Fibroblast of peridontal ligament (primary cell): ENCODE measurements at regions not wholly inside any gene's neighbourhood (a gene's known extent, or its start where the extent isn't known, plus 50 kb on each side); places are given as distances from the start of the nearest gene placed in this dataset.
"Not testable (repeated sequence)": the region's sequence is repeated elsewhere in the genome, so short reads cannot be mapped to it uniquely, and the experiment has no call there.

Source experiments
- DNase-seq: peaks from one replicate; pipeline ENCODE4 v3.0.0-alpha.2; 2010; ENCODE audit errors: extremely low read depth

GRCh38 chr12:105524961-105525360 is 194.5 kb downstream of the C12orf75 start:
- DNase-seq, result peak; percentile 3

GRCh38 chr12:105534068-105534467 is 203.6 kb downstream of the C12orf75 start:
- DNase-seq, result no peak

GRCh38 chr12:105535033-105535432 is 204.5 kb downstream of the C12orf75 start:
- DNase-seq, result not testable (repeated sequence)

- no peak for DNase-seq
Observed at GRCh38 chr12:105538880-105539279, 208.4 kb downstream of the C12orf75 start.

- DNase-seq, result no peak
Observed at GRCh38 chr12:105539735-105540134, 209.2 kb downstream of the C12orf75 start.

GRCh38 chr12:105547786-105548185 is 217.3 kb downstream of the C12orf75 start:
- no peak for DNase-seq

- DNase-seq, result no peak
Observed at GRCh38 chr12:105548626-105549025, 218.1 kb downstream of the C12orf75 start.

GRCh38 chr12:105552056-105552455 is 221.6 kb downstream of the C12orf75 start:
- no peak for DNase-seq

- DNase-seq, result no peak
Observed at GRCh38 chr12:105554223-105554678, 223.8 kb downstream of the C12orf75 start.

GRCh38 chr12:105554856-105555255 is 224.4 kb downstream of the C12orf75 start:
- no peak for DNase-seq

GRCh38 chr12:105555556-105556295 is 225.2 kb downstream of the C12orf75 start:
- DNase-seq, result no peak

- no peak for DNase-seq
Observed at GRCh38 chr12:105559310-105559709, 228.8 kb downstream of the C12orf75 start.

- peak; percentile 5 for DNase-seq
Observed at GRCh38 chr12:105561546-105562198, 231.2 kb downstream of the C12orf75 start.

GRCh38 chr12:105562199-105562971 is 231.9 kb downstream of the C12orf75 start:
- peak; percentile 24 for DNase-seq

- DNase-seq, result no peak
Observed at GRCh38 chr12:105567061-105567460, 236.6 kb downstream of the C12orf75 start.

- DNase-seq, result no peak
Observed at GRCh38 chr12:105569886-105570285, 239.4 kb downstream of the C12orf75 start.

- no peak for DNase-seq
Observed at GRCh38 chr12:105570944-105571343, 240.5 kb downstream of the C12orf75 start.

- DNase-seq, result no peak
Observed at GRCh38 chr12:105573574-105573973, 243.1 kb downstream of the C12orf75 start.

- no peak for DNase-seq
Observed at GRCh38 chr12:105574056-105574715, 243.7 kb downstream of the C12orf75 start.

GRCh38 chr12:105575235-105575634 is 244.7 kb downstream of the C12orf75 start:
- no peak for DNase-seq

- no peak for DNase-seq
Observed at GRCh38 chr12:105576261-105576660, 245.8 kb downstream of the C12orf75 start.

GRCh38 chr12:105580821-105581352 is 250.4 kb downstream of the C12orf75 start:
- DNase-seq, result no peak
